Osteoblast (primary cell): ENCODE measurements at regions not wholly inside any gene's neighbourhood (a gene's known extent, or its start where the extent isn't known, plus 50 kb on each side); places are given as distances from the start of the nearest gene placed in this dataset.

Experiments used
- DNase-seq: peaks from one replicate; pipeline ENCODE4 v3.0.0; 2011; ENCODE audit warnings: low spot score, mixed read lengths; ENCODE audit not compliant: insufficient read length; ENCODE audit errors: missing footprints
- H2AFZ ChIP-seq: 2 replicates; pipeline ENCODE4 v1.6.0; 2011; ENCODE audit warnings: mild to moderate bottlenecking, low read length
- H3K27ac ChIP-seq: 2 replicates; pipeline ENCODE4 v1.5.1; 2011; ENCODE audit warnings: mild to moderate bottlenecking, low read depth, low read length, moderate library complexity
- H3K27me3 ChIP-seq: 2 replicates; pipeline ENCODE4 v1.6.0; 2012; ENCODE audit warnings: mild to moderate bottlenecking, control low read depth, inconsistent platforms, low read length, moderate library complexity; ENCODE audit not compliant: insufficient read depth
- H3K36me3 ChIP-seq: 2 replicates; pipeline ENCODE4 v1.5.1; 2011; ENCODE audit warnings: mild to moderate bottlenecking, low read length, control low read depth, moderate library complexity; ENCODE audit not compliant: insufficient read depth
- H3K4me1 ChIP-seq: 2 replicates; pipeline ENCODE4 v1.5.1; 2011; ENCODE audit warnings: mild to moderate bottlenecking, low read length, control low read depth, moderate library complexity; ENCODE audit not compliant: insufficient read depth
- H3K4me2 ChIP-seq: 2 replicates; pipeline ENCODE4 v1.6.0; 2011; ENCODE audit warnings: mild to moderate bottlenecking, low read length; ENCODE audit not compliant: insufficient read depth
- H3K4me3 ChIP-seq: fragments of 200-600 bp; sonication (generic); 3 replicates; pipeline ENCODE4 v1.5.1; 2012; ENCODE audit warnings: mild to moderate bottlenecking, low read length, inconsistent platforms; ENCODE audit not compliant: insufficient read depth
- H3K79me2 ChIP-seq: 2 replicates; pipeline ENCODE4 v1.6.0; 2012; ENCODE audit warnings: mild to moderate bottlenecking, low read length, control low read depth, inconsistent platforms; ENCODE audit not compliant: insufficient read depth
- H3K9me3 ChIP-seq: 2 replicates; pipeline ENCODE4 v1.5.1; 2011; ENCODE audit warnings: low read depth, low read length, control low read depth
- H4K20me1 ChIP-seq: 2 replicates; pipeline ENCODE4 v1.6.0; 2012; ENCODE audit warnings: mild to moderate bottlenecking, low read length, control low read depth; ENCODE audit not compliant: insufficient read depth
- CTCF ChIP-seq: IDR thresholded peaks from 2 replicates; pipeline ENCODE4 v1.5.1; 2011; ENCODE audit warnings: mild to moderate bottlenecking, low read depth, low read length, moderate library complexity; ENCODE audit errors: extremely low read depth

- H3K79me2 ChIP-seq: no peaks in the 10 kb centered on the region
- no peaks in the 10 kb centered on the region for H4K20me1 ChIP-seq
- H3K4me1 ChIP-seq: peaks cover 42% of the 10 kb centered on the region
- H2AFZ ChIP-seq: no peak overlapping the region
- no peak overlapping the region for H3K27ac ChIP-seq
- no peak overlapping the region for H3K4me2 ChIP-seq
- no peak overlapping the region for H3K4me3 ChIP-seq
- no peak for DNase-seq
- no peaks in the 10 kb centered on the region for H3K9me3 ChIP-seq
- H3K36me3 ChIP-seq: no peaks in the 10 kb centered on the region
- no peaks in the 10 kb centered on the region for H3K27me3 ChIP-seq
- no peak for TF ChIP-seq CTCF
These were observed 80.2 kb downstream of the VCPKMT start for GRCh38 chr14:50036211-50036610.

GRCh38 chr14:50036637-50037036, 79.7 kb downstream of the VCPKMT start:
- H3K27ac ChIP-seq: no peak overlapping the region
- no peaks in the 10 kb centered on the region for H3K9me3 ChIP-seq
- no peaks in the 10 kb centered on the region for H3K27me3 ChIP-seq
- H3K4me2 ChIP-seq: no peak overlapping the region
- H3K4me3 ChIP-seq: no peak overlapping the region
- no peak for DNase-seq
- H2AFZ ChIP-seq: no peak overlapping the region
- no peaks in the 10 kb centered on the region for H3K36me3 ChIP-seq
- H3K79me2 ChIP-seq: no peaks in the 10 kb centered on the region
- no peak for TF ChIP-seq CTCF
- peaks cover 40% of the 10 kb centered on the region for H3K4me1 ChIP-seq
- H4K20me1 ChIP-seq: no peaks in the 10 kb centered on the region

- H2AFZ ChIP-seq: no peak overlapping the region
- no peak for TF ChIP-seq CTCF
- peaks cover 34% of the 10 kb centered on the region for H3K4me1 ChIP-seq
- no peaks in the 10 kb centered on the region for H3K27me3 ChIP-seq
- H3K4me2 ChIP-seq: no peak overlapping the region
- H3K79me2 ChIP-seq: no peaks in the 10 kb centered on the region
- H3K4me3 ChIP-seq: no peak overlapping the region
- no peak overlapping the region for H3K27ac ChIP-seq
- no peaks in the 10 kb centered on the region for H3K9me3 ChIP-seq
- H4K20me1 ChIP-seq: no peaks in the 10 kb centered on the region
- H3K36me3 ChIP-seq: no peaks in the 10 kb centered on the region
- no peak for DNase-seq
These were observed 79.1 kb downstream of the VCPKMT start for GRCh38 chr14:50037240-50037639.

GRCh38 chr14:50037852-50038251, 78.5 kb downstream of the VCPKMT start:
- no peak for DNase-seq
- H3K27ac ChIP-seq: peak overlapping the region; percentile 94
- H3K4me2 ChIP-seq: peak overlapping the region; percentile 35
- no peaks in the 10 kb centered on the region for H3K9me3 ChIP-seq
- peaks cover 33% of the 10 kb centered on the region for H3K4me1 ChIP-seq
- H4K20me1 ChIP-seq: no peaks in the 10 kb centered on the region
- no peak overlapping the region for H2AFZ ChIP-seq
- H3K4me3 ChIP-seq: no peak overlapping the region
- TF ChIP-seq CTCF: no peak
- H3K36me3 ChIP-seq: no peaks in the 10 kb centered on the region
- H3K79me2 ChIP-seq: no peaks in the 10 kb centered on the region
- H3K27me3 ChIP-seq: no peaks in the 10 kb centered on the region
